ENCODE measurements at regions not wholly inside any gene's neighbourhood (a gene's known extent, or its start where the extent isn't known, plus 50 kb on each side); places are given as distances from the start of the nearest gene placed in this dataset.

GRCh38 chr10:53744746-53745145 lies 972.2 kb upstream of the MBL2 start:
- TF ChIP-seq CTCF (conservative IDR thresholded peaks at IDR 0.05) = no peak
- TF ChIP-seq EZH2 (IDR thresholded peaks at IDR 0.05; ENCODE audit: low read depth) = no peak
